K562 (cell line): ENCODE measurements at regions not wholly inside any gene's neighbourhood (a gene's known extent, or its start where the extent isn't known, plus 50 kb on each side); places are given as distances from the start of the nearest gene placed in this dataset.

Experiments
- BDP1 ChIP-seq: IDR thresholded peaks from 3 replicates; pipeline ENCODE4 v1.6.1; 2011; ENCODE audit not compliant: insufficient read length, insufficient read depth
- BHLHE40 ChIP-seq: IDR thresholded peaks from 2 replicates; pipeline ENCODE4 v1.6.1; 2011; ENCODE audit warnings: low read length, improper control_type of control experiment
- CHAMP1 ChIP-seq: fragments of 450-650 bp; IDR thresholded peaks from 2 replicates; pipeline ENCODE4 v1.6.1; 2016; ENCODE audit warnings: mild to moderate bottlenecking
- ELK3 ChIP-seq: fragments of 450-650 bp; formaldehyde crosslinking; IDR thresholded peaks from 2 replicates; pipeline ENCODE4 v1.4.0; 2020; ENCODE audit warnings: mild to moderate bottlenecking
- EP300 ChIP-seq: IDR thresholded peaks from 2 replicates; pipeline ENCODE4 v1.6.1; 2012; ENCODE audit warnings: low read length, improper control_type of control experiment
- ESRRA ChIP-seq: fragments of 450-650 bp; IDR thresholded peaks from 2 replicates; pipeline ENCODE4 v1.6.1; 2014; ENCODE audit warnings: low read depth, mild to moderate bottlenecking, moderate library complexity, borderline replicate concordance
- HMBOX1 ChIP-seq: sonication (generic); IDR thresholded peaks from 2 replicates; pipeline ENCODE4 v1.6.1; 2016
- JUND ChIP-seq, 2 experiments: IDR thresholded peaks; 2 replicates in 1 of 2; 3 replicates in 1 of 2; pipeline ENCODE4 v1.6.1; 2011; ENCODE audit warnings: borderline replicate concordance in 2 of 2, low read depth in 2 of 2, low read length in 2 of 2, improper control_type of control experiment in 1 of 2, missing biosample characterization in 1 of 2, missing genetic modification characterization in 1 of 2, missing genetic modification reagents in 1 of 2
- L3MBTL2 ChIP-seq: fragments of 450-650 bp; IDR thresholded peaks from 2 replicates; pipeline ENCODE4 v1.6.1; 2016; ENCODE audit warnings: mild to moderate bottlenecking, moderate library complexity
- PBX2 ChIP-seq, 2 experiments: IDR thresholded peaks in 1 of 2; conservative IDR thresholded peaks in 1 of 2; 2 replicates each; pipeline ENCODE4 v1.6.1; 2016; ENCODE audit warnings: low read depth in 2 of 2, mild to moderate bottlenecking in 1 of 2, missing compliant biosample characterization in 1 of 2, missing genetic modification characterization in 1 of 2, moderate library complexity in 1 of 2
- RB1 ChIP-seq: fragments of 450-650 bp; IDR thresholded peaks from 2 replicates; pipeline ENCODE4 v1.6.1; 2017; ENCODE audit warnings: low read depth, mild to moderate bottlenecking
- RBM22 ChIP-seq: fragments of 200-400 bp; formaldehyde crosslinking; IDR thresholded peaks from 2 replicates; pipeline ENCODE4 v1.6.1; 2018; ENCODE audit warnings: low read length, low read depth; ENCODE audit not compliant: poor library complexity, severe bottlenecking
- SMARCE1 ChIP-seq: fragments of 450-650 bp; IDR thresholded peaks from 2 replicates; pipeline ENCODE4 v1.7.1; 2016; ENCODE audit warnings: mild to moderate bottlenecking
- TEAD4 ChIP-seq, 2 experiments: sonication (generic) in 1 of 2; formaldehyde crosslinking in 1 of 2; IDR thresholded peaks; 2 replicates each; pipeline versions ENCODE4 v1.6.1 to v1.8.0; 2012 to 2022; ENCODE audit warnings: borderline replicate concordance in 1 of 2, inconsistent platforms in 1 of 2, low read length in 1 of 2, mild to moderate bottlenecking in 1 of 2, missing genetic modification reagents in 1 of 2
- TSC22D4 ChIP-seq: fragments of 450-650 bp; IDR thresholded peaks from 2 replicates; pipeline ENCODE4 v1.6.1; 2016; ENCODE audit warnings: missing genetic modification characterization, missing biosample characterization, control low read depth
- XRCC5 ChIP-seq: fragments of 200-400 bp; formaldehyde crosslinking; IDR thresholded peaks from 2 replicates; pipeline ENCODE4 v1.6.1; 2017; ENCODE audit warnings: low read depth, mild to moderate bottlenecking, low read length
- ZNF395 ChIP-seq: fragments of 200-800 bp; sonication (Bioruptor generic); IDR thresholded peaks from 2 replicates; pipeline ENCODE4 v1.6.1; 2017; ENCODE audit warnings: missing genetic modification characterization, missing compliant biosample characterization
- ZNF766 ChIP-seq: fragments of 200-800 bp; sonication (Bioruptor generic); conservative IDR thresholded peaks from 2 replicates; pipeline ENCODE4 v1.6.1; 2016; ENCODE audit warnings: missing genetic modification characterization, missing compliant biosample characterization
- ZNF785 ChIP-seq: fragments of 250-450 bp; sonication (Bioruptor Pico); IDR thresholded peaks from 2 replicates; pipeline ENCODE4 v1.4.0; 2020; ENCODE audit warnings: mild to moderate bottlenecking

GRCh38 chr9:73869264-73869663, 627.9 kb upstream of the RORB start (continued):
- TF ChIP-seq ESRRA (peak; percentile 75; the same call in 1 of the 2 replicates), BDP1 (no peak), ZNF395 (CRISPR knock-in tag) (no peak), PBX2 (CRISPR knock-in tag; IDR thresholded peaks at IDR 0.05; ENCODE audit: low read depth) (peak; percentile 68), PBX2 (tag; conservative IDR thresholded peaks at IDR 0.05; ENCODE audit: low read depth) (peak; percentile 97), TSC22D4 (tag) (no peak), TEAD4 (IDR thresholded peaks at IDR 0.05; ENCODE audit: low read length) (peak; percentile 78), TEAD4 (CRISPR knock-in tag; IDR thresholded peaks at IDR 0.05; ENCODE audit: borderline replicate concordance) (no peak), SMARCE1 (peak; percentile 83), ZNF785 (no peak), JUND (IDR thresholded peaks at IDR 0.05; ENCODE audit: borderline replicate concordance, low read depth, low read length) (peak; percentile 67), JUND (tag; IDR thresholded peaks at IDR 0.05; ENCODE audit: borderline replicate concordance, low read depth, low read length) (peak; percentile 40; the same call in 1 of the 3 replicates), RBM22 (no peak), EP300 (peak; percentile 67), L3MBTL2 (0 out of 2 replicates have a peak, but pooled peaks have one; percentile 23), ZNF766 (CRISPR knock-in tag) (0 out of 2 replicates have a peak, but pooled peaks have one; percentile 48), ELK3 (CRISPR knock-in tag) (no peak), CHAMP1 (no peak), HMBOX1 (peak; percentile 85), BHLHE40 (peak; percentile 61), RB1 (no peak), XRCC5 (no peak)
